CD4-positive, alpha-beta T cell treated with Interleukin-17A for 1 hour (primary cell): ENCODE measurements at regions not wholly inside any gene's neighbourhood (a gene's known extent, or its start where the extent isn't known, plus 50 kb on each side); places are given as distances from the start of the nearest gene placed in this dataset.
"Not testable (repeated sequence)": the region's sequence is repeated elsewhere in the genome, so short reads cannot be mapped to it uniquely, and the experiment has no call there.

Experiments
- DNase-seq: peaks from one replicate; pipeline ENCODE4 v3.0.0-alpha.2; 2020

- no peak for DNase-seq
Observed at GRCh38 chrX:131595120-131595519, 51.2 kb downstream of the OR13H1 start.

GRCh38 chrX:131607792-131608369 is 64.0 kb downstream of the OR13H1 start:
- DNase-seq, result no peak

GRCh38 chrX:131609480-131609879 is 65.6 kb downstream of the OR13H1 start:
- DNase-seq, result no peak

- no peak for DNase-seq
Observed at GRCh38 chrX:131613260-131613659, 69.4 kb downstream of the OR13H1 start.

- DNase-seq, result no peak
Observed at GRCh38 chrX:131614241-131614640, 70.4 kb downstream of the OR13H1 start.

GRCh38 chrX:131617182-131617581 is 73.3 kb downstream of the OR13H1 start:
- no peak for DNase-seq

- no peak for DNase-seq
Observed at GRCh38 chrX:131621650-131622049, 77.8 kb downstream of the OR13H1 start.

GRCh38 chrX:131626681-131627296 is 82.9 kb downstream of the OR13H1 start:
- no peak for DNase-seq

- no peak for DNase-seq
Observed at GRCh38 chrX:131630534-131630933, 86.7 kb downstream of the OR13H1 start.

GRCh38 chrX:131633285-131633917 is 89.5 kb downstream of the OR13H1 start:
- DNase-seq, result peak; percentile 32

- no peak for DNase-seq
Observed at GRCh38 chrX:131634900-131635299, 91.0 kb downstream of the OR13H1 start.

- no peak for DNase-seq
Observed at GRCh38 chrX:131646106-131646505, 102.2 kb downstream of the OR13H1 start.

- no peak for DNase-seq
Observed at GRCh38 chrX:131649741-131650140, 105.9 kb downstream of the OR13H1 start.

GRCh38 chrX:131650637-131651410 is 107.0 kb downstream of the OR13H1 start:
- DNase-seq, result no peak

- DNase-seq, result not testable (repeated sequence)
Observed at GRCh38 chrX:131663726-131664125, 119.9 kb downstream of the OR13H1 start.

- no peak for DNase-seq
Observed at GRCh38 chrX:131671735-131672134, 127.9 kb downstream of the OR13H1 start.

GRCh38 chrX:131675596-131676194 is 131.8 kb downstream of the OR13H1 start:
- no peak for DNase-seq

GRCh38 chrX:131677655-131678628 is 134.1 kb downstream of the OR13H1 start:
- DNase-seq, result peak; percentile 28

- DNase-seq, result not testable (repeated sequence)
Observed at GRCh38 chrX:131682735-131683134, 138.9 kb downstream of the OR13H1 start.

GRCh38 chrX:131693359-131693758 is 149.5 kb downstream of the OR13H1 start:
- DNase-seq, result no peak

- DNase-seq, result not testable (repeated sequence)
Observed at GRCh38 chrX:131696989-131697388, 153.1 kb downstream of the OR13H1 start.

- DNase-seq, result no peak
Observed at GRCh38 chrX:131703646-131704045, 159.8 kb downstream of the OR13H1 start.
